HAP-1 (cell line): ENCODE measurements at regions not wholly inside any gene's neighbourhood (a gene's known extent, or its start where the extent isn't known, plus 50 kb on each side); places are given as distances from the start of the nearest gene placed in this dataset.

Experiments used
- DNase-seq, 2 experiments: peaks; one replicate each; pipeline ENCODE4 v3.0.0-alpha.2; 2016 to 2020; ENCODE audit warnings: low spot score in 2 of 2
- H3K27me3 ChIP-seq: fragments of 250-450 bp; sonication (Bioruptor Pico); 2 replicates; pipeline ENCODE4 v1.5.1; 2020; ENCODE audit warnings: low read depth, mild to moderate bottlenecking, moderate library complexity
- H3K36me3 ChIP-seq: fragments of 250-450 bp; sonication (Bioruptor Pico); replicated peaks from 2 replicates; pipeline ENCODE4 v1.5.1; 2020; ENCODE audit warnings: mild to moderate bottlenecking
- H3K4me1 ChIP-seq: fragments of 250-450 bp; sonication (Bioruptor Pico); 2 replicates; pipeline ENCODE4 v1.5.1; 2020; ENCODE audit warnings: mild to moderate bottlenecking
- H3K4me3 ChIP-seq: fragments of 250-450 bp; sonication (Bioruptor Pico); 2 replicates; pipeline ENCODE4 v1.5.1; 2020; ENCODE audit warnings: mild to moderate bottlenecking, moderate library complexity
- H3K9me3 ChIP-seq: fragments of 250-450 bp; sonication (Bioruptor Pico); 2 replicates; pipeline ENCODE4 v1.5.1; 2020; ENCODE audit warnings: mild to moderate bottlenecking, moderate library complexity
- in situ Hi-C: fragments of 300-500 bp; cut with MboI; formaldehyde crosslinking; loops from 3 replicates; pipeline ENCODE4 v1.14.3; 2020; ENCODE audit warnings: low sequenced_read_pairs, inconsistent platforms, mixed read lengths

- H3K36me3 ChIP-seq, result no peaks in the 10 kb centered on the region
- H3K4me3 ChIP-seq, result no peak overlapping the region
- H3K4me1 ChIP-seq, result no peaks in the 10 kb centered on the region
- in situ Hi-C loops, result no loop called here
- no peaks in the 10 kb centered on the region for H3K27me3 ChIP-seq
- no peaks in the 10 kb centered on the region for H3K9me3 ChIP-seq
- no peak for DNase-seq
Observed at GRCh38 chr2:42897358-42897757, 105.0 kb upstream of the HAAO start.

GRCh38 chr2:42895791-42896135 is 103.4 kb upstream of the HAAO start:
- in situ Hi-C loops, result no loop called here
- Histone ChIP-seq H3K27me3 (no peaks in the 10 kb centered on the region), H3K4me1 (no peaks in the 10 kb centered on the region), H3K9me3 (no peaks in the 10 kb centered on the region), H3K4me3 (no peak overlapping the region), H3K36me3 (no peaks in the 10 kb centered on the region)
- DNase-seq, result no peak

DNA sequence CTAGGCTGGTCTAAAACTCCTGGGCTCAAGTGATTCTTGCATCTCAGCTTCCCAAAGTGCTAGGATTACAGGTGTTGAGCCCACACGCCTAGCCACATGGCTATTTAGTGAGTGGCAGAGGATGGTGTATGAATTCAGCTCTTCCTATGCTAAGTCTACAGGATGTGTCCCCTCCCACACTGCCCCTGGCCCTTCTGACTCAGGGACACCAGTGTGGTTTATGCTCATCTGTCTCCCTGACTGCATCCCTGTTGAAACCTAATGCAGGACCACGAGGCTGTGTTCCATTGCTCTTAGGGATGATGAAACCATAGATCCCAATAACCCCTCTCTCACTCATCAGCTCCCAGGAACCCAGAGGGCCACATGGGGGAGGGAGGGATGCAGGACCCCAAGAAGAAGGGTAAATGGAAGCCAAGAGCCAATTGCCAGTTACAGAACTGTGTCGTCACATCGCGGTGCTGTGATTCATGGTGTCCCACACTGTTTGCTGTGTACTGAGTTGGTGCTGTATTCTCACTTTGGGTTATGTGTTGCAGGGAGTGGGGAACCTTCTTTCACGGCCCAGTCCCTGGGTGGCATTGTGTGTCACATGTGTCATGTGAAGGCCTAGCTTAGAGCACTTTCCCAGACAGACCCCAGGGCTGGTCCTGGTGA is 102.9 kb upstream of the HAAO start:
- no peaks in the 10 kb centered on the region for H3K9me3 ChIP-seq
- H3K4me3 ChIP-seq, result no peak overlapping the region
- in situ Hi-C loops, result no loop called here
- no peaks in the 10 kb centered on the region for H3K4me1 ChIP-seq
- no peak for DNase-seq
- no peaks in the 10 kb centered on the region for H3K36me3 ChIP-seq
- H3K27me3 ChIP-seq, result no peaks in the 10 kb centered on the region

DNA sequence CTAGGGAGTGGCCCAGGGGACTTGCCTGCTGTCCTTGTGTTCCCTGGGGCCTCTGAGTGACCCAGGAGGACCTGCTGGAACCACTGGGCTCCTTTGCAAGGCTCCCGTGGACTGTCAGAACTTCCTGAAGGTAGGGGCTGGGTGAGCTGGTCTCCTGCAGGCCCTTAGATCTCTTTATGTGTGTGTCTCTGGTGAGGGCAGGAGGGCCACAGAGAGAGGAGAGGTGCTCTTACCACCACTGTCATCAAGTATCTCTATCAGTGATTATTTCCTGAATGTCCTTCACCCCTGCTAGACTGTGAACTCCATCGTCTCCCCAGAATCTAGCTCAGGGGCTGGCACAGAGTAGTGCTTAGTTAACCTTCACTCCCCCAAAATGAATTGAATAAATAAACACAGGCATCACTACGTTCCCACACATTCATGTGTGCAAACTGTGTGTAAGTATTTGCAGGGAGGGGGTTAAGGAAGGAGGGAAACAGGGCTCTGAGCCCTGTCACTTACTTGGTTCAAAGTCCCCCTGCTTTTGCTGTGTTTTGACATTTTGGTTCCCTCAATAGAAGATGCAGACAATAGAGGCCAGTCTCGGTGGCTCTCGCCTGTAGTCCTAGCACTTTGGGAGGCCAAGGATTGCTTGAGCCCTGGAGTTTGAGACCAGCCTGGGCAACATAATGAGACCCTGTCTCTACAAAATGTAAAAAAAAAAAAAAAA is 100.8 kb upstream of the HAAO start:
- Histone ChIP-seq H3K9me3 (no peaks in the 10 kb centered on the region), H3K27me3 (no peaks in the 10 kb centered on the region), H3K36me3 (no peaks in the 10 kb centered on the region), H3K4me1 (no peaks in the 10 kb centered on the region; the same call in 1 of the 2 replicates), H3K4me3 (no peak overlapping the region)
- in situ Hi-C loops, result no loop called here
- no peak for DNase-seq

DNA sequence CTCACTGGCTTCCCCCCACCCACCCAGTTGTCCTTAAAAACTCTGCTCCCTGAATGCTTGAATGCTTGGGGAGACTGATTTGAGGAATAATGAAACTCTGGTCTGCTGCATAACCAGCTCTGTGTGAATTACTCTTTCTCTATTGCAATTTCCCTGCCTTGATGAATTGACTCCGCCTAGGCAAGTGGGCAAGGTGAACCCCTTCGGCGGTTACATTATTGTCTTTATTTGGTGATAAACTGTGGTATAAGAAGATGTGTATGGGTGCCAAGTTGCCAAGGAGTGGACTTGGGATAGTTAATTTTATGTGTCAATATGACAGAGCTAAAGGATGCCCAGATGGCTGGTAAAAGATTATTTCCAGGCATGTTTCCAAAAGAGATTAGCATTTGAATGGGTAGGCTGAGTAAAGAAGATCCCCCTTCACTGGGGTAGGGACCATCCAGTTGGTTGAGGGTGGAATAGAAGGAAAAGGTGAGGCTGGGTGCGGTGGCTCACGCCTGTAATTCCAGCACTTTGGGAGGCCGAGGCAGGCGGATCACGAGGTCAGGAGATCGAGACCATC is 98.5 kb upstream of the HAAO start:
- H3K36me3 ChIP-seq, result no peaks in the 10 kb centered on the region
- no peaks in the 10 kb centered on the region; the same call in 1 of the 2 replicates for H3K4me1 ChIP-seq
- H3K4me3 ChIP-seq, result no peak overlapping the region
- no peaks in the 10 kb centered on the region for H3K9me3 ChIP-seq
- in situ Hi-C loops, result no loop called here
- no peak for DNase-seq
- no peaks in the 10 kb centered on the region for H3K27me3 ChIP-seq

DNA sequence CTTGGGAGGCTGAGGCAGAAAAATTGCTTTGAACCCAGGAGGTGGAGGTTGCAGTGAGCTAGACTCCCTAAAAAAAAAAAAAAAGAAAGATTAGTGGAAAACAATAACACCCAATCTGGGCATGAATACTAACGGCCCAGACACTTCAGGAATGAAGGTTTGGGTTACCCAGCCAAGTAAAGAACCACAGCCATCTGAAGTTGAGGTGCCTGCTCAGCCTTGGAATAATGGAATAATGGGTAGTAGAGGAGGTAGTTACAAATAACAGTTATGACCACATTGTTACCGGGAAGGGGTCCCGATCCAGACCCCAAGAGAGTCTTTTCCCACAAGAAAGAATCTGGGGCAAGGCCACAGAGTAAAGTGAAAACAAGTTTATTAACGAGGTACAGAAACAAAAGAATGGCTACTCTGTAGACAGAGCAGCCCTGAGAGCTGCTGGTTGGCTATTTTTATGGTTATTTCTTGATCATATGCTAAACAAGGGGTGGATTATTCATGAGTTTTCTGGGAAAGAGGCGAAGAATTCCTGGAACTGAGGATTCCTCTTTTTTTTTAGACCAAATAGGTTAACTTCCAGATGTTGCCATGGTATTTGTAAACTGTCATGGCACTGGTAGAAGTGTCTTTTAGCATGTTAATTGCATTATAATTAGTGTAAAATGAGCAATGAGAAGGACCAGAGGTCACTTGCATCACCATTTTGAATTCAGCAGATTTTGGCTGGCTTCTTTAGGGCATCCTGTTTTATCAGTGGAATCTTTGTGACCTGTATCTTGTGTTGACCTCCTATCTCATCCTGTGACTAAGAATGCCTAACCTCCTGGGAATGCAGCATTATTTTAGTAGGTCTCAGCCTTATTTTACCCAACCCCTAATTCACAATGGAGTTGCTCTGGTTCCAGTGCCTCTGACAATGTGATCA is 96.2 kb upstream of the HAAO start:
- in situ Hi-C loops, result no loop called here
- Histone ChIP-seq H3K4me3 (no peak overlapping the region), H3K36me3 (no peaks in the 10 kb centered on the region), H3K9me3 (no peaks in the 10 kb centered on the region), H3K4me1 (no peaks in the 10 kb centered on the region; the same call in 1 of the 2 replicates), H3K27me3 (no peaks in the 10 kb centered on the region)
- DNase-seq, result no peak

- in situ Hi-C loops, result no loop called here
- Histone ChIP-seq H3K36me3 (no peaks in the 10 kb centered on the region), H3K4me1 (no peaks in the 10 kb centered on the region; the same call in 1 of the 2 replicates), H3K4me3 (no peak overlapping the region), H3K9me3 (no peaks in the 10 kb centered on the region), H3K27me3 (no peaks in the 10 kb centered on the region)
- DNase-seq, result no peak
Observed at GRCh38 chr2:42886921-42887320, 94.5 kb upstream of the HAAO start.

DNA sequence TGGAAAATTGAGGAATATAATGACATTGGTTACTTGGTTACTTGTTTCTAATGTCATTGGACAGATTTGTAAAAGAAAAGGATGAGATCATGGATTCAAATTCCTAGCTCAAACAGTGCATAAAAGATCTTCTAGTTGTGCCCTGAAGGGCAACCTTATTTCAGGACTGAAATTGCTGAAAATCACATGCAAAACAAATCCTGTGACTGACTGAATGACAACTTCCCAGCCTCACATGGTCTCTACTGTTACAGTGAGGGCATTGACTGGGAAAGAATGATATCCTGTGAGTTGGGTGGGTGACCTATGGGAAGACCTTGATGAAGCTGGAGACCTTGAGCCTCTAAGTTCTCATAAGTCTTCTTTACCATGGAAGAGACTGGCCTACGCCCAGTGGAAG is 90.4 kb upstream of the HAAO start:
- Histone ChIP-seq H3K4me3 (no peak overlapping the region), H3K4me1 (no peaks in the 10 kb centered on the region)
- in situ Hi-C loops, result no loop called here

GRCh38 chr2:42881732-42882131 is 89.3 kb upstream of the HAAO start:
- no peak for DNase-seq
- Histone ChIP-seq H3K4me3 (no peak overlapping the region), H3K9me3 (no peaks in the 10 kb centered on the region), H3K36me3 (no peaks in the 10 kb centered on the region), H3K4me1 (no peaks in the 10 kb centered on the region), H3K27me3 (no peaks in the 10 kb centered on the region)
- in situ Hi-C loops, result no loop called here

More for the DNA sequence above, 90.4 kb upstream of the HAAO start:
- Histone ChIP-seq H3K9me3 (no peaks in the 10 kb centered on the region), H3K36me3 (no peaks in the 10 kb centered on the region), H3K27me3 (no peaks in the 10 kb centered on the region)
- no peak for DNase-seq

DNA sequence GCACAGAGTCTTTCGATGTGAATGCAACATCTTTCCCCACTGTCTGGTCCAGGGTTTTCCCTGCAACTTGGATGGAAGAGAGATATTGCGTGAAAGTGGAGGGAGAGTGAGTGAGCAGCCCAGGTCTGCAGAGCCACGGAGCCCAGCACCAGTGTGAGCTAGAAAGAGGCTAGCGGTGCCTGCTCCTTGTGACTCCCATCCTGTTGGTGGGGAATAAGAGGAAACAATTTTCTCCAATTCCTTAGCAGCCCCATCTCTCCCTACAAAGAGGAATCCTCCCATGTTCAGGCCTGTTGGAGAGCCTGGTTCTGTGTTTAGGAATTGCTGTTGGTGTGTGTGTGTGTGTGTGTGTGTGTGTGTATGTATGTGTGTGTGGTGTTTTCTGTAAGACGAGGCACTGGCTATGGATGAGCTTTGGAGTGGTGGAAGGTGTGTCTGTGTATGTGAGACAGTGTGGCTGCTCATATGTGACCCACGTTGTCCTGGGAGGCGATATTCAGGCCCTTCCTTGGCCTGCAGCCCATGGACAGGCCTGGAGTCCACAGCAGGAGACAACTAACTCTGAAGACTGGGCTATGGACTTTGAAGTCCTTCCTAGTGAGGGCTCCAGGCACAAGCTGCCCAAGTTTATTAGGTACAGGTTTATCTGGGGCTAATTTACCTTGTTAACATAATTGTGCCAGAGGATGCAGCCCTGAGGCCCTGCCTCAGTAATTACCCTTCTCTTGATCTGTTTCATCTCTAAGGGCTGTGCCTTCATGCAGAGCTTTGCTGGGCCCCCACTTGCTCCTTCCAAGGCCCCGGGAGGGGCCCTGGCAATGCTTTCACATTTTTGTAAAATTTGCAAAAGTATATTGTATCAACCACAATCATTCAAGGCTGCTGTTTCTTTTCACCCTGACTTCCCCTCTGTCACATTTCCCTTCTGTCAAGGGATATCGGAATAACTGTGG is 88.6 kb upstream of the HAAO start:
- no peaks in the 10 kb centered on the region for H3K9me3 ChIP-seq
- no peaks in the 10 kb centered on the region for H3K36me3 ChIP-seq
- in situ Hi-C loops, result no loop called here
- no peaks in the 10 kb centered on the region for H3K27me3 ChIP-seq
- no peak overlapping the region for H3K4me3 ChIP-seq
- DNase-seq, result no peak
- no peaks in the 10 kb centered on the region for H3K4me1 ChIP-seq

DNA sequence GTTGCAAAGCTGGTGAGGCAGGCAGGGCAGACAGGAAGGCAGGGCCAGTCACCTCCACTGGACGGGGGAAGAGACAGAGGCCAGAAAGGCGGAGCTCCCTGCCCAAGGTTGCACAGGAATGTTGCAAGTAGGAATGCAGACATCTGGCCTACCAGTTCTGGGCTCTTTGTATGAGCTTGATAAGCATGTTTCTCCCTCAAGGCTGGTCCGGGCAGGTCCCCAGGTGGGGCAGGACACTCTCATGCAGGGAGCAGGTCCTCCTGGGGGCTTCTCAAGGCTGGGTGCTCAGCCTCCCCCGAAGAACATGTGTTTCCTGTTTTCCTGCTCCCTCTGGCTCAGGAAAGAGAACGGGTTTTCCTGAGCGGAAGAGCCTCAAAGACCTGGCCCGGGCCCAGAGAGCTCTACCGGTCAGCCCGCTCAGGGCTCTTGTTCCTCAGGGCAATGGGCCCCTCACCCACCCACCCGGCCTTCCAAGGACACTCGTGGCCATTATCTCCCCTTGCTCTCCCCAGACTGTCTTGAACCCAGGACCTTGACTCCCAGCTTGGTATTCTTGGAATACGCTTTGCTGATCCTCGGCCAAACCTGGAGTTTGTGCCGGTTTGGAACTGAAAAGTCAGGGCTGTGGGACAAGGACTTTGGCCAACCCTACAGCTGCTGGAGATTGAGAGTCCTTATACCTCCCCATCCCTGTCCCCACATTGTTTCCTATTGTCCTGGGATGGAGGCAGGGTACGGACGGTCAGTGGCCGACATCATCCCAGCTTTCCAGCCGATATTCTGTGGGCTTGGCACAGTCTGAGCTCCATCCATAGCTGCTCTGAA is 87.7 kb upstream of the HAAO start:
- no peaks in the 10 kb centered on the region for H3K4me1 ChIP-seq
- H3K27me3 ChIP-seq, result no peaks in the 10 kb centered on the region
- DNase-seq, result no peak
- in situ Hi-C loops, result no loop called here
- no peaks in the 10 kb centered on the region for H3K36me3 ChIP-seq
- H3K9me3 ChIP-seq, result no peaks in the 10 kb centered on the region
- no peak overlapping the region for H3K4me3 ChIP-seq

GRCh38 chr2:42879121-42879705 is 86.8 kb upstream of the HAAO start:
- Histone ChIP-seq H3K36me3 (no peaks in the 10 kb centered on the region), H3K4me3 (no peak overlapping the region), H3K4me1 (no peaks in the 10 kb centered on the region), H3K9me3 (no peaks in the 10 kb centered on the region), H3K27me3 (no peaks in the 10 kb centered on the region)
- no peak for DNase-seq
- in situ Hi-C loops, result no loop called here
